HG02981 (cell line): ENCODE measurements at regions not wholly inside any gene's neighbourhood (a gene's known extent, or its start where the extent isn't known, plus 50 kb on each side); places are given as distances from the start of the nearest gene placed in this dataset.
"Not testable (repeated sequence)": the region's sequence is repeated elsewhere in the genome, so short reads cannot be mapped to it uniquely, and the experiment has no call there.

Experiments used
- ATAC-seq: cut with Tn5 transposase; IDR thresholded peaks from one replicate; pipeline ENCODE4 v1.9.1; 2021; ENCODE audit warnings: mild to moderate bottlenecking, moderate library complexity; ENCODE audit not compliant: unreplicated experiment

GRCh38 chr7:85820702-85821443, 634.0 kb upstream of the SEMA3D start:
- no peak for ATAC-seq

- no peak for ATAC-seq
These were observed 628.7 kb upstream of the SEMA3D start for GRCh38 chr7:85815526-85815925.

GRCh38 chr7:85806321-85806720, 619.5 kb upstream of the SEMA3D start:
- no peak for ATAC-seq

- ATAC-seq, result no peak
These were observed 618.8 kb upstream of the SEMA3D start for GRCh38 chr7:85805656-85806055.

- ATAC-seq, result no peak
These were observed 618.4 kb upstream of the SEMA3D start for GRCh38 chr7:85805249-85805648.

GRCh38 chr7:85802211-85802610, 615.4 kb upstream of the SEMA3D start:
- no peak for ATAC-seq

GRCh38 chr7:85796956-85797355, 610.1 kb upstream of the SEMA3D start:
- no peak for ATAC-seq

GRCh38 chr7:85791098-85791497, 604.2 kb upstream of the SEMA3D start:
- not testable (repeated sequence) for ATAC-seq

- no peak for ATAC-seq
These were observed 594.8 kb upstream of the SEMA3D start for GRCh38 chr7:85781606-85782005.

- no peak for ATAC-seq
These were observed 590.0 kb upstream of the SEMA3D start for GRCh38 chr7:85776691-85777345.

GRCh38 chr7:85775431-85775830, 588.6 kb upstream of the SEMA3D start:
- ATAC-seq, result no peak

GRCh38 chr7:85774986-85775385, 588.1 kb upstream of the SEMA3D start:
- no peak for ATAC-seq

- no peak for ATAC-seq
These were observed 586.4 kb upstream of the SEMA3D start for GRCh38 chr7:85773116-85773728.

- no peak for ATAC-seq
These were observed 584.7 kb upstream of the SEMA3D start for GRCh38 chr7:85771516-85771915.

- no peak for ATAC-seq
These were observed 583.5 kb upstream of the SEMA3D start for GRCh38 chr7:85770332-85770731.

GRCh38 chr7:85765698-85766298, 578.9 kb upstream of the SEMA3D start:
- no peak for ATAC-seq

GRCh38 chr7:85764034-85764433, 577.2 kb upstream of the SEMA3D start:
- no peak for ATAC-seq

- no peak for ATAC-seq
These were observed 570.5 kb upstream of the SEMA3D start for GRCh38 chr7:85757348-85757747.

- peak; percentile 97 for ATAC-seq
These were observed 563.6 kb upstream of the SEMA3D start for GRCh38 chr7:85750454-85750949.

- ATAC-seq, result no peak
These were observed 563.0 kb upstream of the SEMA3D start for GRCh38 chr7:85749696-85750453.

- no peak for ATAC-seq
These were observed 562.0 kb upstream of the SEMA3D start for GRCh38 chr7:85748861-85749260.
